Smooth muscle cell (in vitro differentiated cells): ENCODE measurements at regions not wholly inside any gene's neighbourhood (a gene's known extent, or its start where the extent isn't known, plus 50 kb on each side); places are given as distances from the start of the nearest gene placed in this dataset.
"Not testable (repeated sequence)": the region's sequence is repeated elsewhere in the genome, so short reads cannot be mapped to it uniquely, and the experiment has no call there.

Experiments used
- DNase-seq: peaks from one replicate; lab custom pipeline; 2025; ENCODE audit not compliant: unreplicated experiment; lab: John Stamatoyannopoulos, UW
- H2AFZ ChIP-seq: fragments of 200-600 bp; sonication (generic); 2 replicates; pipeline ENCODE4 v1.6.0; 2016; ENCODE audit warnings: antibody characterized with exemption, low read depth, mild to moderate bottlenecking
- H3F3A ChIP-seq: fragments of 200-600 bp; sonication (generic); 2 replicates; pipeline ENCODE4 v1.6.0; 2017; ENCODE audit warnings: antibody characterized with exemption, low read depth
- H3K27ac ChIP-seq: fragments of 200-600 bp; sonication (generic); 2 replicates; pipeline ENCODE4 v1.5.1; 2016; ENCODE audit warnings: low read depth, mild to moderate bottlenecking
- H3K27me3 ChIP-seq: fragments of 200-600 bp; sonication (generic); 2 replicates; pipeline ENCODE4 v1.6.1; 2016; ENCODE audit warnings: low read depth, mild to moderate bottlenecking
- H3K36me3 ChIP-seq: fragments of 200-600 bp; sonication (generic); 2 replicates; pipeline ENCODE4 v1.5.1; 2016; ENCODE audit warnings: low read depth
- H3K4me1 ChIP-seq: fragments of 200-600 bp; sonication (generic); 2 replicates; pipeline ENCODE4 v1.5.1; 2016; ENCODE audit warnings: low read depth
- H3K4me2 ChIP-seq: fragments of 200-600 bp; sonication (generic); 2 replicates; pipeline ENCODE4 v1.6.0; 2016; ENCODE audit warnings: mild to moderate bottlenecking
- H3K4me3 ChIP-seq: fragments of 200-600 bp; sonication (generic); 2 replicates; pipeline ENCODE4 v1.5.1; 2016; ENCODE audit warnings: mild to moderate bottlenecking
- H3K79me2 ChIP-seq: fragments of 200-600 bp; sonication (generic); 2 replicates; pipeline ENCODE4 v1.6.0; 2016; ENCODE audit warnings: low read depth, mild to moderate bottlenecking
- H3K9ac ChIP-seq: fragments of 200-600 bp; sonication (generic); 2 replicates; pipeline ENCODE4 v1.6.0; 2016; ENCODE audit warnings: low read depth
- H3K9me3 ChIP-seq: fragments of 200-600 bp; sonication (generic); replicated peaks from 2 replicates; pipeline ENCODE4 v1.5.1; 2016; ENCODE audit warnings: low read depth
- H4K20me1 ChIP-seq: fragments of 200-600 bp; sonication (generic); 2 replicates; pipeline ENCODE4 v1.6.0; 2016; ENCODE audit warnings: low read depth
- CTCF ChIP-seq: fragments of 200-600 bp; sonication (generic); IDR thresholded peaks from 2 replicates; pipeline ENCODE4 v1.5.1; 2017; ENCODE audit warnings: borderline replicate concordance, mild to moderate bottlenecking, antibody characterized with exemption; ENCODE audit not compliant: insufficient read depth, poor library complexity, severe bottlenecking
- WGBS: methylation state at CpG from one replicate; pipeline ENCODE4 v1.1.7; 2016; ENCODE audit warnings: low lambda C conversion rate; 5-methylcytosine and 5-hydroxymethylcytosine counted together

GRCh38 chr21:5123655-5124054 is 5397.7 kb upstream of the TPTE start:
- peak; percentile 29 for TF ChIP-seq CTCF
- not testable (repeated sequence) for H3K79me2 ChIP-seq, H3K9me3 ChIP-seq, H3K4me2 ChIP-seq, H3K4me3 ChIP-seq, DNase-seq, H3K36me3 ChIP-seq, H4K20me1 ChIP-seq, H3K27ac ChIP-seq, H3F3A ChIP-seq, H3K4me1 ChIP-seq, H3K9ac ChIP-seq, H2AFZ ChIP-seq, H3K27me3 ChIP-seq
- 47% methylated on average over 6 of the region's 16 CpGs for WGBS

GRCh38 chr21:5128261-5128660 is 5393.1 kb upstream of the TPTE start:
- H2AFZ ChIP-seq, DNase-seq, H3K27ac ChIP-seq, H3K27me3 ChIP-seq, H3K36me3 ChIP-seq, H3F3A ChIP-seq, H3K4me1 ChIP-seq, H4K20me1 ChIP-seq, H3K9me3 ChIP-seq, H3K79me2 ChIP-seq, H3K9ac ChIP-seq: not testable (repeated sequence)
- Histone ChIP-seq H3K4me2 (peak overlapping the region; percentile 63), H3K4me3 (peak overlapping the region; percentile 57)
- under 1% methylated on average over 24 of the region's 42 CpGs for WGBS

- 100% methylated on average over 2 of the region's 19 CpGs for WGBS
- not testable (repeated sequence) for H2AFZ ChIP-seq, H3K4me3 ChIP-seq, H3K27ac ChIP-seq, H4K20me1 ChIP-seq, H3K27me3 ChIP-seq, H3K4me2 ChIP-seq, H3K9me3 ChIP-seq, H3F3A ChIP-seq, DNase-seq, H3K79me2 ChIP-seq, H3K4me1 ChIP-seq, H3K9ac ChIP-seq, H3K36me3 ChIP-seq
Measured at GRCh38 chr21:5133824-5134223, 5387.6 kb upstream of the TPTE start.

GRCh38 chr21:5136406-5136805 is 5385.0 kb upstream of the TPTE start:
- not testable (repeated sequence) for H3K79me2 ChIP-seq, H3K27me3 ChIP-seq, H3K4me1 ChIP-seq, H3K9ac ChIP-seq, H3K4me2 ChIP-seq, H3F3A ChIP-seq, H3K4me3 ChIP-seq, H3K9me3 ChIP-seq, H4K20me1 ChIP-seq, H2AFZ ChIP-seq, H3K27ac ChIP-seq, H3K36me3 ChIP-seq, DNase-seq
- 100% methylated on average over 1 of the region's 8 CpGs for WGBS

GRCh38 chr21:5137006-5137405 is 5384.4 kb upstream of the TPTE start:
- not testable (repeated sequence) for H3K36me3 ChIP-seq, H3K79me2 ChIP-seq, H4K20me1 ChIP-seq, H2AFZ ChIP-seq, H3K4me3 ChIP-seq, H3F3A ChIP-seq, H3K27ac ChIP-seq, H3K9me3 ChIP-seq, H3K4me1 ChIP-seq, H3K27me3 ChIP-seq, H3K4me2 ChIP-seq, H3K9ac ChIP-seq, DNase-seq
- WGBS: 97% methylated on average over 16 of the region's 18 CpGs

- WGBS: 98% methylated on average over 7 of the region's 7 CpGs
- not testable (repeated sequence) for H3F3A ChIP-seq, H2AFZ ChIP-seq, H3K27ac ChIP-seq, H3K4me1 ChIP-seq, H3K79me2 ChIP-seq, DNase-seq, H3K9ac ChIP-seq, H3K4me2 ChIP-seq, H3K36me3 ChIP-seq, H3K9me3 ChIP-seq, H3K4me3 ChIP-seq, H4K20me1 ChIP-seq, H3K27me3 ChIP-seq
Measured at GRCh38 chr21:5138687-5139086, 5382.7 kb upstream of the TPTE start.

GRCh38 chr21:5139528-5139927 is 5381.9 kb upstream of the TPTE start:
- H3K4me3 ChIP-seq, DNase-seq, H3K9me3 ChIP-seq, H3F3A ChIP-seq, H3K4me2 ChIP-seq, H3K9ac ChIP-seq, H3K79me2 ChIP-seq, H4K20me1 ChIP-seq, H3K27ac ChIP-seq, H3K4me1 ChIP-seq, H2AFZ ChIP-seq, H3K27me3 ChIP-seq, H3K36me3 ChIP-seq: not testable (repeated sequence)
- WGBS: no CpG with 5 or more reads among the region's 11 CpGs

GRCh38 chr21:5143011-5143410 is 5378.4 kb upstream of the TPTE start:
- H3K4me3 ChIP-seq, H3K9me3 ChIP-seq, H3K4me1 ChIP-seq, H4K20me1 ChIP-seq, H3K27me3 ChIP-seq, H3K79me2 ChIP-seq, H3K27ac ChIP-seq, H3K36me3 ChIP-seq, H2AFZ ChIP-seq, H3F3A ChIP-seq, H3K9ac ChIP-seq, H3K4me2 ChIP-seq, DNase-seq: not testable (repeated sequence)
- 89% methylated on average over 5 of the region's 6 CpGs for WGBS
